HCT116 (cell line): ENCODE measurements at regions not wholly inside any gene's neighbourhood (a gene's known extent, or its start where the extent isn't known, plus 50 kb on each side); places are given as distances from the start of the nearest gene placed in this dataset.

Experiments
- ATAC-seq: fragments of 200-7000 bp; cut with Tn5 transposase; 2 replicates; pipeline ENCODE4 v1.9.1; 2020; ENCODE audit warnings: mild to moderate bottlenecking, moderate library complexity
- BruUV-seq: library from RNA; stranded (reverse); fragments of 400-500 nt; replicated peaks from 2 replicates; lab custom pipeline; 2021; lab: Mats Ljungman, UMichigan
- CTCF ChIA-PET: fragments of 300-600 bp; sonication (Branson Sonifier 250); formaldehyde crosslinking; loops from one replicate; lab custom pipeline; 2021; ENCODE audit warnings: antibody characterized with exemption; lab: Charles Lee
- POLR2A ChIA-PET: fragments of 300-600, 350-600 bp; sonication (Branson Sonifier 250); formaldehyde crosslinking; loops from one replicate; lab custom pipeline; 2021; ENCODE audit warnings: antibody characterized with exemption; lab: Charles Lee
- RAD21 ChIA-PET, 2 experiments: fragments of 300-600 bp; sonication (Branson Sonifier 250); formaldehyde crosslinking; loops; one replicate each; lab custom pipeline; 2023; ENCODE audit warnings: low total read pairs in 2 of 2; ENCODE audit not compliant: uncharacterized antibody in 2 of 2, unreplicated experiment in 2 of 2, low non-redundant PET in 1 of 2; lab: Charles Lee
- DNase-seq: peaks from one replicate; pipeline ENCODE4 v3.0.0-alpha.2; 2010; ENCODE audit warnings: low read depth, low spot score
- H2AFZ ChIP-seq: fragments of 200-600 bp; shearing (Covaris generic), sonication (generic); 2 replicates; pipeline ENCODE4 v1.6.1; 2017; ENCODE audit warnings: low read depth, mixed run types, mixed read lengths, antibody characterized with exemption, low read length; ENCODE audit not compliant: poor library complexity, severe bottlenecking
- H3K27ac ChIP-seq: 2 replicates; pipeline ENCODE4 v1.5.1; 2012; ENCODE audit warnings: low read depth, low read length
- H3K27me3 ChIP-seq: fragments of 200-600 bp; sonication (generic); 2 replicates; pipeline ENCODE4 v1.6.1; 2016; ENCODE audit warnings: mixed run types, low read length, mixed read lengths; ENCODE audit not compliant: insufficient read depth
- H3K36me3 ChIP-seq, 2 experiments: fragments of 200-500 bp in 1 of 2; fragments of 200-600 bp in 1 of 2; sonication (Bioruptor generic) in 1 of 2; sonication (generic) in 1 of 2; 2 replicates each; pipeline versions ENCODE4 v1.5.1 to v1.6.1; 2014 to 2016; ENCODE audit warnings: low read length in 2 of 2, inconsistent platforms in 1 of 2, mixed read lengths in 1 of 2, mixed run types in 1 of 2; ENCODE audit not compliant: insufficient read depth in 2 of 2, control insufficient read depth in 1 of 2
- H3K4me1 ChIP-seq, 2 experiments: fragments of 200-600 bp in 1 of 2; sonication (generic) in 1 of 2; 2 replicates each; pipeline versions ENCODE4 v1.5.1 to v1.6.1; 2012 to 2017; ENCODE audit warnings: low read length in 2 of 2, inconsistent platforms in 1 of 2, mild to moderate bottlenecking in 1 of 2, mixed read lengths in 1 of 2, mixed run types in 1 of 2, moderate library complexity in 1 of 2; ENCODE audit not compliant: insufficient read depth in 2 of 2, control insufficient read depth in 1 of 2
- H3K4me2 ChIP-seq: fragments of 200-600 bp; sonication (generic); 2 replicates; pipeline ENCODE4 v1.6.1; 2017; ENCODE audit warnings: mixed run types, low read length, mixed read lengths
- H3K4me3 ChIP-seq, 2 experiments: fragments of 200-600 bp in 1 of 2; sonication (generic) in 1 of 2; replicated peaks in 1 of 2; 2 replicates each; pipeline ENCODE4 v1.5.1; 2011 to 2016; ENCODE audit warnings: low read length in 2 of 2, control low read depth in 1 of 2, low read depth in 1 of 2, mild to moderate bottlenecking in 1 of 2, mixed read lengths in 1 of 2, mixed run types in 1 of 2
- H3K79me2 ChIP-seq: fragments of 200-600 bp; sonication (generic); 2 replicates; pipeline ENCODE4 v1.6.1; 2017; ENCODE audit warnings: mild to moderate bottlenecking, mixed run types, low read length, moderate library complexity, mixed read lengths; ENCODE audit not compliant: insufficient read depth
- H3K9ac ChIP-seq: fragments of 200-600 bp; sonication (generic); 2 replicates; pipeline ENCODE4 v1.6.1; 2016; ENCODE audit warnings: low read length, mixed read lengths
- H3K9me2 ChIP-seq: fragments of 200-600 bp; sonication (generic), shearing (Covaris generic); 2 replicates; pipeline ENCODE4 v1.6.1; 2017; ENCODE audit warnings: mixed run types, mild to moderate bottlenecking, moderate library complexity; ENCODE audit not compliant: insufficient read depth
- H3K9me3 ChIP-seq, 2 experiments: fragments of 200-500 bp in 1 of 2; fragments of 200-600 bp in 1 of 2; sonication (Bioruptor generic) in 1 of 2; sonication (generic) in 1 of 2; 2 replicates each; pipeline ENCODE4 v1.6.1; 2014 to 2017; ENCODE audit warnings: low read length in 2 of 2, mixed read lengths in 2 of 2, inconsistent platforms in 1 of 2, low read depth in 1 of 2, mild to moderate bottlenecking in 1 of 2, mixed run types in 1 of 2, moderate library complexity in 1 of 2; ENCODE audit not compliant: control insufficient read depth in 1 of 2, insufficient read depth in 1 of 2
- H4K20me1 ChIP-seq: fragments of 200-600 bp; sonication (generic), shearing (Covaris generic); 2 replicates; pipeline ENCODE4 v1.6.1; 2017; ENCODE audit warnings: mixed run types, mild to moderate bottlenecking, moderate library complexity; ENCODE audit not compliant: insufficient read depth
- ATF3 ChIP-seq: IDR thresholded peaks from 2 replicates; pipeline ENCODE4 v1.6.1; 2012
- CBX3 ChIP-seq: IDR thresholded peaks from 2 replicates; pipeline ENCODE4 v1.6.1; 2012; ENCODE audit warnings: low read depth
- CEBPB ChIP-seq: IDR thresholded peaks from 2 replicates; pipeline ENCODE4 v1.6.1; 2012; ENCODE audit warnings: low read depth
- CTCF ChIP-seq, 3 experiments: fragments of 200-600 bp in 1 of 3; sonication (generic) in 1 of 3; IDR thresholded peaks in 2 of 3; conservative IDR thresholded peaks in 1 of 3; 2 replicates each; pipeline ENCODE4 v1.5.1; 2012 to 2017; ENCODE audit warnings: low read depth in 2 of 3, low read length in 2 of 3, antibody characterized with exemption in 1 of 3, borderline replicate concordance in 1 of 3, control low read depth in 1 of 3, mild to moderate bottlenecking in 1 of 3, mixed read lengths in 1 of 3, mixed run types in 1 of 3, moderate library complexity in 1 of 3; ENCODE audit not compliant: insufficient read depth in 1 of 3
- EGR1 ChIP-seq: IDR thresholded peaks from 2 replicates; pipeline ENCODE4 v1.6.1; 2012; ENCODE audit warnings: low read depth
- EZH2 ChIP-seq: fragments of 200-600 bp; sonication (generic); IDR thresholded peaks from 2 replicates; pipeline ENCODE4 v1.6.1; 2017; ENCODE audit warnings: antibody characterized with exemption, mixed run types
- EZH2phosphoT487 ChIP-seq: fragments of 200-600 bp; IDR thresholded peaks from 2 replicates; pipeline ENCODE4 v1.6.1; 2018; ENCODE audit warnings: antibody characterized with exemption, borderline replicate concordance
- FOSL1 ChIP-seq: IDR thresholded peaks from 2 replicates; pipeline ENCODE4 v1.6.1; 2012; ENCODE audit warnings: low read depth
- JUND ChIP-seq: IDR thresholded peaks from 2 replicates; pipeline ENCODE4 v1.6.1; 2012
- POLR2A ChIP-seq: IDR thresholded peaks from 2 replicates; pipeline ENCODE4 v1.7.0; 2011; ENCODE audit warnings: borderline replicate concordance; ENCODE audit not compliant: insufficient read depth, insufficient read length; ENCODE audit errors: extremely low read depth
- POLR2AphosphoS5 ChIP-seq: IDR thresholded peaks from 2 replicates; pipeline ENCODE4 v1.6.1; 2011; ENCODE audit warnings: mild to moderate bottlenecking, low read depth, low read length, moderate library complexity
- RAD21 ChIP-seq: IDR thresholded peaks from 2 replicates; pipeline ENCODE4 v1.6.1; 2012; ENCODE audit warnings: low read depth, mild to moderate bottlenecking
- SP1 ChIP-seq: IDR thresholded peaks from 2 replicates; pipeline ENCODE4 v1.6.1; 2012; ENCODE audit warnings: low read depth
- SRF ChIP-seq: IDR thresholded peaks from 2 replicates; pipeline ENCODE4 v1.6.1; 2012; ENCODE audit warnings: low read depth
- YY1 ChIP-seq: IDR thresholded peaks from 2 replicates; pipeline ENCODE4 v1.6.1; 2011; ENCODE audit warnings: low read length, low read depth, moderate library complexity, mild to moderate bottlenecking; ENCODE audit not compliant: insufficient replicate concordance; ENCODE audit errors: extremely low read depth
- ZBTB33 ChIP-seq: IDR thresholded peaks from 2 replicates; pipeline ENCODE4 v1.6.1; 2011; ENCODE audit warnings: mild to moderate bottlenecking, low read length, moderate library complexity; ENCODE audit not compliant: insufficient replicate concordance; ENCODE audit errors: extremely low read depth
- intact Hi-C: fragments of 100-400 bp; cut with micrococcal nuclease; formaldehyde crosslinking; loops from 2 replicates; pipeline ENCODE4 v1.10.0; 2022

GRCh38 chr22:22811016-22812009 is 76.3 kb upstream of the IGLL5 start (continued):
- no peak for TF ChIP-seq ZBTB33

- H3K27ac ChIP-seq = no peak overlapping the region
- intact Hi-C loops = no loop called here
- H3K9me2 ChIP-seq = no peaks in the 10 kb centered on the region
- no peaks in the 10 kb centered on the region for H3K9me3 ChIP-seq
- TF ChIP-seq SP1 (no peak), RAD21 (no peak), JUND (no peak), YY1 (no peak), POLR2AphosphoS5 (no peak), CTCF (IDR thresholded peaks at IDR 0.05 in 2 of 3, conservative IDR thresholded peaks at IDR 0.05 in 1 of 3; ENCODE audit: borderline replicate concordance in 1 of 3, insufficient read depth in 1 of 3, low read depth in 2 of 3, low read length in 2 of 3) (no peak), SRF (no peak), CBX3 (no peak), ATF3 (no peak), EZH2phosphoT487 (no peak), EGR1 (no peak), EZH2 (no peak), CEBPB (no peak), FOSL1 (no peak), POLR2A (no peak)
- no peaks in the 10 kb centered on the region for H3K36me3 ChIP-seq
- no peaks in the 10 kb centered on the region for H3K27me3 ChIP-seq
- no peak overlapping the region for H3K4me2 ChIP-seq
- DNase-seq (no peak), ATAC-seq (no peak)
- H3K4me3 ChIP-seq = no peak overlapping the region
- ChIA-PET POLR2A (no interaction called here), CTCF (interaction anchor here (1.1 to 4.1 kb wide), 3 partner anchors 36 to 144 kb away, joined by 3 to 25 read pairs (median 10); no protein-coding TSS in a partner anchor), RAD21 (no interaction called here)
- no peaks in the 10 kb centered on the region for H4K20me1 ChIP-seq
- no TSS peak for BruUV-seq
- H3K79me2 ChIP-seq = no peaks in the 10 kb centered on the region
- no peak overlapping the region for H3K9ac ChIP-seq
- H3K4me1 ChIP-seq = no peaks in the 10 kb centered on the region
- H2AFZ ChIP-seq = no peak overlapping the region
Observed at GRCh38 chr22:22812031-22812905, 75.3 kb upstream of the IGLL5 start.
